ENCODE measurements at regions not wholly inside any gene's neighbourhood (a gene's known extent, or its start where the extent isn't known, plus 50 kb on each side); places are given as distances from the start of the nearest gene placed in this dataset.

- DNase-seq, result no peak
Observed at GRCh38 chr12:19836056-19836455, 396.8 kb downstream of the AEBP2 start.

GRCh38 chr12:19836456-19836855 lies 397.2 kb downstream of the AEBP2 start:
- no peak for DNase-seq

- no peak for DNase-seq
Observed at GRCh38 chr12:19837543-19837942, 398.3 kb downstream of the AEBP2 start.

- no peak for DNase-seq
Observed at GRCh38 chr12:19841451-19841850, 402.2 kb downstream of the AEBP2 start.

- DNase-seq, result no peak
Observed at GRCh38 chr12:19842116-19842515, 402.8 kb downstream of the AEBP2 start.

GRCh38 chr12:19844224-19844623 lies 404.9 kb downstream of the AEBP2 start:
- DNase-seq, result no peak

- no peak for DNase-seq
Observed at GRCh38 chr12:19846574-19846973, 407.3 kb downstream of the AEBP2 start.

- no peak for DNase-seq
Observed at GRCh38 chr12:19847294-19848059, 408.2 kb downstream of the AEBP2 start.

- DNase-seq, result no peak
Observed at GRCh38 chr12:19848421-19848820, 409.1 kb downstream of the AEBP2 start.

GRCh38 chr12:19849208-19849607 lies 409.9 kb downstream of the AEBP2 start:
- DNase-seq, result no peak

GRCh38 chr12:19850346-19851065 lies 411.2 kb downstream of the AEBP2 start:
- DNase-seq, result no peak

- no peak for DNase-seq
Observed at GRCh38 chr12:19852100-19852855, 413.0 kb downstream of the AEBP2 start.

GRCh38 chr12:19855851-19856250 lies 416.6 kb downstream of the AEBP2 start:
- DNase-seq, result no peak

- DNase-seq, result no peak
Observed at GRCh38 chr12:19856389-19856788, 417.1 kb downstream of the AEBP2 start.

- no peak for DNase-seq
Observed at GRCh38 chr12:19857204-19857603, 417.9 kb downstream of the AEBP2 start.

GRCh38 chr12:19867151-19867550 lies 427.9 kb downstream of the AEBP2 start:
- no peak for DNase-seq

GRCh38 chr12:19867970-19868369 lies 428.7 kb downstream of the AEBP2 start:
- no peak for DNase-seq

GRCh38 chr12:19869413-19869812 lies 430.1 kb downstream of the AEBP2 start:
- DNase-seq, result no peak

GRCh38 chr12:19872621-19873540 lies 433.6 kb downstream of the AEBP2 start:
- DNase-seq, result peak; percentile 28

- DNase-seq, result no peak
Observed at GRCh38 chr12:19880076-19880475, 440.8 kb downstream of the AEBP2 start.

GRCh38 chr12:19880721-19881120 lies 441.4 kb downstream of the AEBP2 start:
- DNase-seq, result no peak

- DNase-seq, result no peak
Observed at GRCh38 chr12:19882346-19882745, 443.1 kb downstream of the AEBP2 start.
